ENCODE measurements at regions not wholly inside any gene's neighbourhood (a gene's known extent, or its start where the extent isn't known, plus 50 kb on each side); places are given as distances from the start of the nearest gene placed in this dataset.

DNA sequence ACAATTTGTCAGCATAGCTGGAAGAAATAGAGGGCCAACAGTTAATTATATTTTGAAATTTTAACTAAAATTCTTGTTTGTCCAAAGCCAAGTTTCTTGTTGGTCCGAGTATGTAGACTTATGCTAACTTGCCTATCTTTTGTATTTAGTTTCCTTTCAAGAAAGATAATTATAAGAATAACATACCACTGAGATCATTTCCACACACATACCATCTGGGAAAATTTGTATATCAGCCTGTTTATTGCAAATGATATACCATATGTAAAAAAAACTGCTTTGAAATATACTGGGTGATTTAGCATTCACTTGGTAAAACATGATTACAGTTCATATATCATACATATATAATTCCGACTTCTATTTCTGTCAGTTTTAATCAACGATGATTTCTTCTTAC is 84.7 kb upstream of the ANKRD50 start:
- DNase-seq: no peak

GRCh38 chr4:124790471-124790870 is 77.9 kb upstream of the ANKRD50 start:
- no peak for DNase-seq

DNA sequence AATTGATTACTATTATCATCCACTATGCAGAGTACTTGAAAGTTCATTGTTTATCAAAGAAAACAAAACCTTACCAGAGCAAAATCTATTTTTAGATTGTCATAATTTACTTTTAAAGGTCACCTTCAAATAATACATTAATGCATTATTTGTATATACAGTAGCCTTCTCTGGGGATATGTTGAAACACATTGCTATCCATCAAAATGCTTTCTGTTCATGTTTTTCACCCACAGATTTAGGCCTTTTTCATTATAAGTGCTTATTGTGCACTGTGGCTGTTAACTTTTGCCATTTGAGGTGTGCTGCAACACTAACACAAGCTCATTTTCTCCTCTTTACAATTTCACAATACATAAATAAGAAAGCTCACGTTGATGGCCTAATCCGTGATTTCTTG is 74.1 kb upstream of the ANKRD50 start:
- no peak for DNase-seq

DNA sequence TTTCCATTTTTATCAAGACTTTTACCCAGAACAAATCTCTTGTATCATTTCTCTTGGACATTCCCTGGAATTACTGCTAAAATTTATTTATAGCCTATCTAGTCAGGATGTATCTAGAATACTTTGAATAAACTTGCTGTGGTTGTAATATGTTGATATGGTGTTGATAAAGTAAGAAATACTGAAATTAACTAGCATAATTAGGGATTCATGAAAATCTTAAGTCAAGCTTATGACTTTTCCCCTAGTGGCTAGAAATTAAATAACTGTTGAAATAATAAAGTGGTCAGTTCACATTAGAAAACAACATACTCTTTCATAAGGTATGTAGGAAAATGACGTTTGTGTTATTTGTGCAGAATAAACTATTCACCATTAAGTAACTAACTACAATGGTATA is 73.1 kb upstream of the ANKRD50 start:
- no peak for DNase-seq

GRCh38 chr4:124783847-124784246 is 71.3 kb upstream of the ANKRD50 start:
- DNase-seq: no peak

DNA sequence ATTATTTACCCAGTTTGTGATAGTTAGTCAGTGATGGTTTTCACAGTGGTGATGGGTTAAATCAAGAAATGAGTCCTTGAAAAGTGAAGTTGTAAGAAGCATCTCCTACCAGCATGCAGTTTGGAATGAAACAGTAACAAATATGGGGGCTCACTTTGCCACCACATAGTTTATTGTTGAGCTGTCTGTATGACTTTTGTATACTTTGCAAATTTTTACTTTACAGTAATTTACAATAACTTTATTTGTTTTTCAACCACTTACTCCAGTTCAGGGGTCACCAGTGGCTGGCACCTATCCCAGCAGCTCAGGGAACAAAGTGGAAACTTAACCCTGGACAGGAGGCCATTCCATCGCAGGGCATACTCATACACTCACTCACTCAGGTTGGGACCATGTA is 64.5 kb upstream of the ANKRD50 start:
- DNase-seq: no peak

DNA sequence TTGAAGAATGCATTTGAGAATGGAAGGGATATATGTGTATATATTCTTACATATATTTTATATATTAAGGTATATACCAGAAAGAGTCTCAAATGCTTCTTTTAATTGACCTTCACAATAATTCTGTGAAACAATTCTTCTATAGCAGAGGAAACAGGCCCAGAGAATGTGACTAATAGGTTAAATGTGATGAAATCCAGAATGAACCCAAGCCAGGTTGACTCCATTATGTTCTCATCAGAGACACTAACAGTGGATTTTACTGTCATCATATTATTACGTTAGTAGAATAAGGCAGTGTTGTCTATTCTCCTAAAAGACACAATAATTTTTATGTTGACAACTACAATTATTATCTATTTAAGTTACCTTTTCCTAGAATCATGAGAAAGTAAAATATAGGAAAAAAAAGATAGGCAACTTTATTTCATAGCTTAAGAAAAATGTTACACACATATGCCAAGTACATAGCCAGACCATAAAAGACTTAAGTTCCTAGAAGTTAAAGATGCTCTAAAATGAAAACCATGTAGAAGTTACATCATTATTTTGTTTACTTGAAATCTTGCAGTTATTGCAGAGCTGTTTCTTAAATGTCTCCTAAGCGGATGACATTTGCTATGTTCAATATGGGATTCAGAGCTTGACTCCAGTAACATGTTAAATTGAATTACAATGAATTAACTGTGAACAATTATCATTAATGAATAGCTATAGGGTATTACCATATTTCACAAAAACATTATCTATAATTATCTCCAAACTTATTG is 56.2 kb upstream of the ANKRD50 start:
- DNase-seq: no peak

- DNase-seq: no peak
Measured at GRCh38 chr4:124762956-124763355, 50.4 kb upstream of the ANKRD50 start.
